HG02798 (cell line): ENCODE measurements at regions not wholly inside any gene's neighbourhood (a gene's known extent, or its start where the extent isn't known, plus 50 kb on each side); places are given as distances from the start of the nearest gene placed in this dataset.
"Not testable (repeated sequence)": the region's sequence is repeated elsewhere in the genome, so short reads cannot be mapped to it uniquely, and the experiment has no call there.

Source experiments
- ATAC-seq: cut with Tn5 transposase; IDR thresholded peaks from one replicate; pipeline ENCODE4 v1.9.1; 2021; ENCODE audit warnings: mild to moderate bottlenecking; ENCODE audit not compliant: unreplicated experiment, poor library complexity

GRCh38 chr10:124197371-124198124 lies 104.2 kb upstream of the CHST15 start:
- no peak for ATAC-seq

- no peak for ATAC-seq
Observed at GRCh38 chr10:124196659-124197058, 103.3 kb upstream of the CHST15 start.

- no peak for ATAC-seq
Observed at GRCh38 chr10:124194199-124194824, 100.9 kb upstream of the CHST15 start.

GRCh38 chr10:124193309-124193696 lies 99.9 kb upstream of the CHST15 start:
- no peak for ATAC-seq

GRCh38 chr10:124192664-124193308 lies 99.4 kb upstream of the CHST15 start:
- ATAC-seq: not testable (repeated sequence)

GRCh38 chr10:124190476-124190875 lies 97.1 kb upstream of the CHST15 start:
- ATAC-seq: not testable (repeated sequence)

- no peak for ATAC-seq
Observed at GRCh38 chr10:124186956-124187355, 93.6 kb upstream of the CHST15 start.

- ATAC-seq: no peak
Observed at GRCh38 chr10:124185084-124185483, 91.7 kb upstream of the CHST15 start.

- no peak for ATAC-seq
Observed at GRCh38 chr10:124184208-124184830, 90.9 kb upstream of the CHST15 start.

- no peak for ATAC-seq
Observed at GRCh38 chr10:124183617-124184016, 90.2 kb upstream of the CHST15 start.

- no peak for ATAC-seq
Observed at GRCh38 chr10:124182088-124182541, 88.7 kb upstream of the CHST15 start.

GRCh38 chr10:124181656-124182055 lies 88.3 kb upstream of the CHST15 start:
- no peak for ATAC-seq

GRCh38 chr10:124180947-124181549 lies 87.7 kb upstream of the CHST15 start:
- no peak for ATAC-seq

- ATAC-seq: no peak
Observed at GRCh38 chr10:124180044-124180745, 86.8 kb upstream of the CHST15 start.

GRCh38 chr10:124179308-124180043 lies 86.1 kb upstream of the CHST15 start:
- no peak for ATAC-seq

GRCh38 chr10:124177180-124177518 lies 83.8 kb upstream of the CHST15 start:
- ATAC-seq: no peak

GRCh38 chr10:124176349-124177179 lies 83.2 kb upstream of the CHST15 start:
- no peak for ATAC-seq

- ATAC-seq: no peak
Observed at GRCh38 chr10:124175701-124176348, 82.4 kb upstream of the CHST15 start.
